B cell (primary cell): ENCODE measurements at regions not wholly inside any gene's neighbourhood (a gene's known extent, or its start where the extent isn't known, plus 50 kb on each side); places are given as distances from the start of the nearest gene placed in this dataset.

ENCODE experiments used
- ATAC-seq: fragments of 200-7000 bp; cut with Tn5 transposase; one replicate; pipeline ENCODE4 v1.10.0; 2021; ENCODE audit warnings: low read depth, mild to moderate bottlenecking, moderate number of reproducible peaks, moderate library complexity
- CTCF ChIA-PET: fragments of 350-600 bp; sonication (Branson Sonifier 250); formaldehyde crosslinking; loops from one replicate; lab custom pipeline; 2021; ENCODE audit warnings: antibody characterized with exemption, inconsistent platforms; lab: Charles Lee
- POLR2A ChIA-PET: fragments of 350-600 bp; sonication (Branson Sonifier 250); formaldehyde crosslinking; loops from one replicate; lab custom pipeline; 2021; ENCODE audit warnings: antibody characterized with exemption; lab: Charles Lee
- DNase-seq: peaks from one replicate; pipeline ENCODE4 v3.0.0; 2013
- H2AFZ ChIP-seq: 2 replicates; pipeline ENCODE4 v1.6.1; 2012; ENCODE audit warnings: mild to moderate bottlenecking, low read depth, low read length; ENCODE audit not compliant: insufficient read depth, poor library complexity, severe bottlenecking
- H3K27ac ChIP-seq, 2 donors: 1 replicate in 1 of 2; 2 replicates in 1 of 2; pipeline ENCODE4 v1.5.1; 2012 to 2013; ENCODE audit warnings: low read length in 2 of 2, mild to moderate bottlenecking in 2 of 2, moderate library complexity in 1 of 2
- H3K27me3 ChIP-seq, 4 experiments: fragments of 200-600 bp in 1 of 4; sonication (generic) in 1 of 4; replicated peaks in 1 of 4; 1 replicate in 2 of 4; 2 replicates in 2 of 4; pipeline versions ENCODE4 v1.6.1 to v1.7.0; 2013 to 2016; ENCODE audit warnings: low read length in 3 of 4, mild to moderate bottlenecking in 2 of 4, mixed read lengths in 1 of 4, moderate library complexity in 1 of 4; ENCODE audit not compliant: insufficient read depth in 4 of 4, control insufficient read depth in 3 of 4; ENCODE audit errors: control extremely low read depth in 1 of 4
- H3K36me3 ChIP-seq, 2 experiments: replicated peaks in 1 of 2; 1 replicate in 1 of 2; 2 replicates in 1 of 2; pipeline versions ENCODE4 v1.6.1 to v1.7.1; 2013; ENCODE audit warnings: low read length in 1 of 2; ENCODE audit not compliant: insufficient read depth in 2 of 2, control insufficient read depth in 1 of 2; ENCODE audit errors: control extremely low read depth in 1 of 2, extremely low read depth in 1 of 2
- H3K4me1 ChIP-seq, 2 donors: fragments of 200-600 bp in 1 of 2; sonication (generic) in 1 of 2; 1 replicate in 1 of 2; 2 replicates in 1 of 2; pipeline versions ENCODE4 v1.5.1 to v1.6.1; 2013 to 2017; ENCODE audit warnings: low read length in 2 of 2; ENCODE audit not compliant: control insufficient read depth in 2 of 2, insufficient read depth in 2 of 2
- H3K4me2 ChIP-seq: replicated peaks from 2 replicates; pipeline ENCODE3; 2012; ENCODE audit warnings: mild to moderate bottlenecking, low read depth, low read length; ENCODE audit not compliant: poor library complexity, severe bottlenecking
- H3K4me3 ChIP-seq, 5 experiments: fragments of 200-600 bp in 1 of 5; sonication (generic) in 1 of 5; 1 replicate in 3 of 5; 2 replicates in 2 of 5; pipeline versions ENCODE4 v1.5.1 to v1.7.0; 2011 to 2016; ENCODE audit warnings: low read length in 4 of 5, mild to moderate bottlenecking in 4 of 5, low read depth in 2 of 5, control low read depth in 1 of 5, moderate library complexity in 1 of 5; ENCODE audit not compliant: insufficient read depth in 1 of 5; ENCODE audit errors: control extremely low read depth in 1 of 5, extremely low read depth in 1 of 5
- H3K79me2 ChIP-seq: fragments of 200-600 bp; sonication (generic); one replicate; pipeline ENCODE4 v1.6.0; 2016; ENCODE audit warnings: low read length; ENCODE audit not compliant: control insufficient read depth, insufficient read depth
- H3K9ac ChIP-seq: fragments of 200-600 bp; sonication (generic); 2 replicates; pipeline ENCODE4 v1.6.1; 2017; ENCODE audit warnings: mild to moderate bottlenecking, low read length, moderate library complexity
- H3K9me3 ChIP-seq, 3 donors: one replicate each; pipeline versions ENCODE4 v1.6.1 to v1.7.1; 2013; ENCODE audit warnings: low read length in 2 of 3; ENCODE audit not compliant: control insufficient read depth in 2 of 3, insufficient read depth in 1 of 3; ENCODE audit errors: control extremely low read depth in 1 of 3
- H4K20me1 ChIP-seq: 2 replicates; pipeline ENCODE4 v1.6.0; 2012; ENCODE audit warnings: mild to moderate bottlenecking, low read length; ENCODE audit not compliant: insufficient read depth, control insufficient read depth, poor library complexity, severe bottlenecking
- H3K27ac Mint-ChIP-seq: one replicate; pipeline ENCODE4 v1.8.0; 2021; ENCODE audit warnings: mixed read lengths
- H3K27me3 Mint-ChIP-seq: one replicate; pipeline ENCODE4 v1.8.0; 2021; ENCODE audit warnings: mixed read lengths
- H3K4me1 Mint-ChIP-seq: one replicate; pipeline ENCODE4 v1.8.0; 2021; ENCODE audit warnings: mixed read lengths
- H3K4me3 Mint-ChIP-seq: one replicate; pipeline ENCODE4 v1.8.0; 2021; ENCODE audit warnings: mixed read lengths
- H3K9me3 Mint-ChIP-seq: one replicate; pipeline ENCODE4 v1.8.0; 2022; ENCODE audit warnings: mixed read lengths; ENCODE audit not compliant: insufficient read depth
- EZH2 ChIP-seq: IDR thresholded peaks from 2 replicates; pipeline ENCODE4 v1.6.1; 2012; ENCODE audit warnings: borderline replicate concordance, low read depth, mild to moderate bottlenecking, moderate library complexity, low read length; ENCODE audit not compliant: insufficient read depth, poor library complexity, severe bottlenecking
- WGBS: methylation state at CpG from one replicate; pipeline ENCODE4 v1.1.5; 2013; ENCODE audit warnings: missing lambda C conversion rate; ENCODE audit not compliant: insufficient coverage; 5-methylcytosine and 5-hydroxymethylcytosine counted together
- intact Hi-C: fragments of 100-400 bp; cut with micrococcal nuclease; formaldehyde crosslinking; loops from one replicate; pipeline ENCODE4 v1.10.0; 2022
- TF ChIP-seq, protein P1 (sequence below): fragments of 200-600 bp; IDR thresholded peaks from one replicate; pipeline ENCODE4 v1.8.0; 2022; ENCODE audit warnings: antibody characterized with exemption, mild to moderate bottlenecking

DNA sequence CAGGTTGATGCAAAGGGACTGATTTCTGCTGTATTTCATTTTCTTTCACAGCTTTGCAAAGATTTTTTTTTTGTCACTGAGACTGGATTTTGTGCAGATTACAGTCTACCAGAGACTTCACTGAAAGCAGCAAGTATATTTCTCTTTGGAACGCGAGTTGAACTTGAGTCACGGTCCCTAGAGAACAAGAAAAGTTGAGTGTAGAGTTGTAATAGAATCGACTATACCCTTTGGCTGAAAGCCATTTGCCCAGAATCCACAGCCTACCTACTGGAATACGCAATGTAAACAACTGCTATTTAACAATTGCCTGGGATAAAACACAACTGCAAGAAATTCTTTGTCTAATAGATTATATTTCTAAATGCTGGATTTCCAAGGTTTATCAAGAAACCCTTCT, 520.6 kb downstream of the HDGFL1 start:
- Mint-ChIP-seq H3K4me3 (no peak overlapping the region), H3K9me3 (peaks cover 9% of the 10 kb centered on the region), H3K4me1 (no peaks in the 10 kb centered on the region), H3K27ac (no peak overlapping the region), H3K27me3 (no peaks in the 10 kb centered on the region)
- no peak for TF ChIP-seq EZH2
- TF ChIP-seq, protein P1, sequence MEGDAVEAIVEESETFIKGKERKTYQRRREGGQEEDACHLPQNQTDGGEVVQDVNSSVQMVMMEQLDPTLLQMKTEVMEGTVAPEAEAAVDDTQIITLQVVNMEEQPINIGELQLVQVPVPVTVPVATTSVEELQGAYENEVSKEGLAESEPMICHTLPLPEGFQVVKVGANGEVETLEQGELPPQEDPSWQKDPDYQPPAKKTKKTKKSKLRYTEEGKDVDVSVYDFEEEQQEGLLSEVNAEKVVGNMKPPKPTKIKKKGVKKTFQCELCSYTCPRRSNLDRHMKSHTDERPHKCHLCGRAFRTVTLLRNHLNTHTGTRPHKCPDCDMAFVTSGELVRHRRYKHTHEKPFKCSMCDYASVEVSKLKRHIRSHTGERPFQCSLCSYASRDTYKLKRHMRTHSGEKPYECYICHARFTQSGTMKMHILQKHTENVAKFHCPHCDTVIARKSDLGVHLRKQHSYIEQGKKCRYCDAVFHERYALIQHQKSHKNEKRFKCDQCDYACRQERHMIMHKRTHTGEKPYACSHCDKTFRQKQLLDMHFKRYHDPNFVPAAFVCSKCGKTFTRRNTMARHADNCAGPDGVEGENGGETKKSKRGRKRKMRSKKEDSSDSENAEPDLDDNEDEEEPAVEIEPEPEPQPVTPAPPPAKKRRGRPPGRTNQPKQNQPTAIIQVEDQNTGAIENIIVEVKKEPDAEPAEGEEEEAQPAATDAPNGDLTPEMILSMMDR = no peak
- Histone ChIP-seq H3K4me3 (no peak overlapping the region), H4K20me1 (no peaks in the 10 kb centered on the region), H3K36me3 (no peaks in the 10 kb centered on the region), H3K9ac (no peak overlapping the region), H2AFZ (no peak overlapping the region), H3K79me2 (no peaks in the 10 kb centered on the region), H3K27me3 (no peaks in the 10 kb centered on the region), H3K4me1 (no peaks in the 10 kb centered on the region), H3K4me2 (no peak overlapping the region), H3K27ac (no peak overlapping the region), H3K9me3 (no peaks in the 10 kb centered on the region)
- intact Hi-C loops = no loop called here
- WGBS = 100% methylated on average over 1 of the region's 5 CpGs
- ATAC-seq (no peak), DNase-seq (no peak)
- ChIA-PET POLR2A (no interaction called here), CTCF (no interaction called here)

- H3K9me3 Mint-ChIP-seq = peaks cover 11% of the 10 kb centered on the region
- Histone ChIP-seq H3K27me3 (no peaks in the 10 kb centered on the region), H3K4me3 (no peak overlapping the region), H3K9ac (no peak overlapping the region), H2AFZ (no peak overlapping the region), H3K27ac (no peak overlapping the region), H4K20me1 (no peaks in the 10 kb centered on the region), H3K36me3 (no peaks in the 10 kb centered on the region), H3K9me3 (peaks cover 0 to 5% (median 0%) of the 10 kb centered on the region in 3 donors), H3K4me1 (no peaks in the 10 kb centered on the region), H3K79me2 (no peaks in the 10 kb centered on the region), H3K4me2 (no peak overlapping the region)
- H3K4me3 Mint-ChIP-seq = no peak overlapping the region
- 88% methylated on average over 2 of the region's 3 CpGs for WGBS
- POLR2A ChIA-PET = no interaction called here
- ATAC-seq (no peak), DNase-seq (no peak)
- H3K27ac Mint-ChIP-seq = no peak overlapping the region
- no peaks in the 10 kb centered on the region for H3K27me3 Mint-ChIP-seq
- TF ChIP-seq, protein P1 = no peak
- no peak for TF ChIP-seq EZH2
- intact Hi-C loops = no loop called here
- H3K4me1 Mint-ChIP-seq = no peaks in the 10 kb centered on the region
- CTCF ChIA-PET = no interaction called here
Measured at GRCh38 chr6:23091795-23092194, 522.4 kb downstream of the HDGFL1 start.
